Nephron progenitor cell (in vitro differentiated cells): ENCODE measurements at regions not wholly inside any gene's neighbourhood (a gene's known extent, or its start where the extent isn't known, plus 50 kb on each side); places are given as distances from the start of the nearest gene placed in this dataset.
A peak's percentile ranks its signal among the peaks of the same experiment; 100 is the strongest.

Experiments
- DNase-seq: peaks from one replicate; pipeline ENCODE4 v3.0.0; 2021
- H3K27ac Mint-ChIP-seq: 2 replicates; pipeline ENCODE4 v1.8.0; 2021; ENCODE audit warnings: mild to moderate bottlenecking, moderate library complexity, mixed read lengths
- H3K27me3 Mint-ChIP-seq: 2 replicates; pipeline ENCODE4 v1.8.0; 2021; ENCODE audit warnings: mild to moderate bottlenecking, low read depth, mixed read lengths; ENCODE audit not compliant: poor library complexity
- H3K36me3 Mint-ChIP-seq: 2 replicates; pipeline ENCODE4 v1.8.0; 2021; ENCODE audit warnings: low read depth, mixed read lengths
- H3K4me1 Mint-ChIP-seq: 2 replicates; pipeline ENCODE4 v1.8.0; 2021; ENCODE audit warnings: mixed read lengths
- H3K4me3 Mint-ChIP-seq: 2 replicates; pipeline ENCODE4 v1.8.0; 2021; ENCODE audit warnings: mild to moderate bottlenecking, moderate library complexity, mixed read lengths
- H3K9me3 Mint-ChIP-seq: 2 replicates; pipeline ENCODE4 v1.8.0; 2021; ENCODE audit warnings: mild to moderate bottlenecking, moderate library complexity, mixed read lengths
- CTCF ChIP-seq: fragments of 200-600 bp; sonication (generic); IDR thresholded peaks from 2 replicates; pipeline ENCODE4 v1.5.0; 2021; ENCODE audit warnings: antibody characterized with exemption

GRCh38 chr1:232477728-232478127 is 152.2 kb downstream of the SIPA1L2 start:
- peak overlapping the region; percentile 82 for H3K27ac Mint-ChIP-seq
- H3K4me3 Mint-ChIP-seq = peak overlapping the region; percentile 31
- DNase-seq = peak; percentile 17
- no peaks in the 10 kb centered on the region for H3K9me3 Mint-ChIP-seq
- TF ChIP-seq CTCF = no peak
- peaks cover 41% of the 10 kb centered on the region for H3K4me1 Mint-ChIP-seq
- H3K36me3 Mint-ChIP-seq = peaks cover 28% of the 10 kb centered on the region
- no peaks in the 10 kb centered on the region for H3K27me3 Mint-ChIP-seq

GRCh38 chr1:232476538-232476950 is 153.4 kb downstream of the SIPA1L2 start:
- Mint-ChIP-seq H3K9me3 (no peaks in the 10 kb centered on the region), H3K4me3 (no peak overlapping the region), H3K36me3 (peaks cover 23% of the 10 kb centered on the region), H3K27ac (no peak overlapping the region), H3K27me3 (no peaks in the 10 kb centered on the region), H3K4me1 (peaks cover 42% of the 10 kb centered on the region)
- no peak for DNase-seq
- no peak for TF ChIP-seq CTCF

- DNase-seq = no peak
- Mint-ChIP-seq H3K4me3 (no peak overlapping the region), H3K4me1 (peaks cover 42% of the 10 kb centered on the region), H3K9me3 (no peaks in the 10 kb centered on the region), H3K36me3 (peaks cover 25% of the 10 kb centered on the region), H3K27me3 (no peaks in the 10 kb centered on the region), H3K27ac (no peak overlapping the region)
- no peak for TF ChIP-seq CTCF
Observed at GRCh38 chr1:232474826-232475225, 155.1 kb downstream of the SIPA1L2 start.

GRCh38 chr1:232473900-232474299 is 156.0 kb downstream of the SIPA1L2 start:
- H3K27me3 Mint-ChIP-seq = no peaks in the 10 kb centered on the region
- no peak overlapping the region for H3K27ac Mint-ChIP-seq
- no peak for DNase-seq
- H3K9me3 Mint-ChIP-seq = no peaks in the 10 kb centered on the region
- peaks cover 16% of the 10 kb centered on the region for H3K36me3 Mint-ChIP-seq
- TF ChIP-seq CTCF = no peak
- H3K4me1 Mint-ChIP-seq = peaks cover 42% of the 10 kb centered on the region
- H3K4me3 Mint-ChIP-seq = no peak overlapping the region

GRCh38 chr1:232473324-232473723 is 156.6 kb downstream of the SIPA1L2 start:
- Mint-ChIP-seq H3K27me3 (no peaks in the 10 kb centered on the region), H3K4me1 (peaks cover 42% of the 10 kb centered on the region), H3K4me3 (no peak overlapping the region), H3K36me3 (peaks cover 16% of the 10 kb centered on the region), H3K27ac (peak overlapping the region; percentile 3), H3K9me3 (no peaks in the 10 kb centered on the region)
- no peak for TF ChIP-seq CTCF
- DNase-seq = no peak

- H3K4me3 Mint-ChIP-seq = no peak overlapping the region
- no peaks in the 10 kb centered on the region for H3K27me3 Mint-ChIP-seq
- H3K4me1 Mint-ChIP-seq = peaks cover 34% of the 10 kb centered on the region
- H3K36me3 Mint-ChIP-seq = peaks cover 19% of the 10 kb centered on the region
- TF ChIP-seq CTCF = no peak
- H3K9me3 Mint-ChIP-seq = no peaks in the 10 kb centered on the region
- no peak for DNase-seq
- peak overlapping the region; percentile 10 for H3K27ac Mint-ChIP-seq
Observed at GRCh38 chr1:232472485-232473041, 157.4 kb downstream of the SIPA1L2 start.
